ENCODE measurements at regions not wholly inside any gene's neighbourhood (a gene's known extent, or its start where the extent isn't known, plus 50 kb on each side); places are given as distances from the start of the nearest gene placed in this dataset.

DNA sequence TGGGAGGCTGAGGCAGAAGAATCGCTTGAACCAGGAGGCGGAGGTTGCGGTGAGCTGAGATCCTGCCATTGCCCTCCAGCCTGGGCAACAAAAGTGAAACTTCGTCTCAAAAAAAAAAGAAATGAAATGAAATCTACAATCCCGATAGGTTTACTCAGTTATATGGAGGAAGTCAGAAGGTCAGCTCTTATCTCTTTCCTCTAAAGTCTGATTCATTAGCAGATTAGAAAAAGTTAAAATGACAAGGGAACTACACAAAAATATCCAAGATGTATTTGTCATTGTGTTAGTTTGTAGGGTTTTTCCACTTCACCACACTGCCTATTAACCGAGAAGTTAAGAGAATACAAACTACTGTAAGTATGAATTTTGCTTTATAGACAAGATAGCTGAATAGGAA lies 420.6 kb downstream of the SHQ1 start:
- peak; percentile 42 for DNase-seq

DNA sequence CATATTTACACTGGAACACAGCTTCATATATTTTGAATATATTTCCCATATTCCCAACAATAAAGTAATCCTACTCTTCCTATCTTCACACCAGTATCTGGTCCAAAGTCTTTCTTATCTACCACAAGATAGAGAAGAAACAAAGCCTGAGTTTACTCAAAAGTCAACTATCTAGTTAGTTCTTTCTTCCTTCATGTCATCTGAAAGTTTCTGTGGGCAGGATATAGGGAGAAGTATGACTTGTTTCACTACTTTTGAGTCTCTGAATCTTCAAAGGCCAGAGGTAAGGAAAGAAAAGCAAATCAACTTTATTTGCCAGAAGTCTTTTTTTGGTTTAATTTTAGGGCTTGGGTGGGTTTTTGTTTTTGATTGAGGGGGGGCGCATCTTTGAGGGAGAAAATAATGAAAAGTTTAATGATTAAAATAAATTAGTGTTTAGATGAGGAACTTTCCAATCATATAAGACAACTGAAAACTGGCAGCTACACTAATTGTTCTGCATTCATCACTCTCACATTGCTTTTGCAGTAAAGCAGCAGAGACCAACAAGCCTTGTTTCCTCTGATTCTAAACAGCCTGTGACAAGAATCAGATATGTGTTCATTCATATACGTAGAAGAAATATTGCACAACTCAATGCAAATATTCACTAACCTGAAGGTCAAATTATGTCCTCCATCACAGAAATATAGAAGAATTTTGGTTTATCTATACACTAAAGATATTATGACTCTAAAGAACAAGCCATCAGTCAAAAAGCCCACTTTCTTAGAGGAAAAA lies 421.4 kb downstream of the SHQ1 start:
- DNase-seq, result peak; percentile 82

DNA sequence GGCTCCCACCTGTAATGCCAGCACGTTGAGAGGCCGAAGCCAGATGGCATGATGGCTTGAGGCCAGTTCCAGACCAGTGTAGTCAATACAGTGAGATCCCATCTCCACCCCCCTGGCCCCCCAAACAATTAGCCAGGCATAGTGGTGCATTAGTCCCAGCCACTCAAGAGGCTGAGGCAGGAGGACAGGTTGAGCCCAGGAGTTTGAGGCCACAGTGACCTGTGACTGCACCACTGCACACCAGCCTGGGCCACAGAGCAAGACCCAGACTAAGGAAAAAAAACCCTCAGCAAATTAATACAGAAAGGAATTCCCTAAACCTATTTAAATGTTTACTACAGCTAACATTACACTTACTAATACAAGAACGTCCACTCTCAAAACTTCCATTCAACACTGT lies 424.6 kb downstream of the SHQ1 start:
- no peak for DNase-seq

DNA sequence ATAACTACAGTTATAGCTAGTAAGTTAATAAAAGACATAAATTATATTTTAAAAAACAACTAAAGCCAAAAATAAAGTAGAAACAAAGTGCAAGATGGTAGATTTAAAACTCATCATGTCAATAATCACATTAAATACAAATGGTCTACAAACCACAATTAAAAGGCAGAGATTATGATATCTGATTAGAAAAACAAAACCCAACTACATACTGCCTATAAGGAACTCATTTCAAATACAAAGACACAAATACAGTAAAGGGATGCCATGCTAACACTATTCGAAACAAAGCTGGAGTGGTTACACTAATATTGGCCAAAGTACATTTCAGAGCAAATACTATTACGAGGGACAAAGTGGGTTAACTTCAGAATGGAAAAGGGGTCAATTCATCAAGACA lies 426.5 kb downstream of the SHQ1 start:
- no peak for DNase-seq

DNA sequence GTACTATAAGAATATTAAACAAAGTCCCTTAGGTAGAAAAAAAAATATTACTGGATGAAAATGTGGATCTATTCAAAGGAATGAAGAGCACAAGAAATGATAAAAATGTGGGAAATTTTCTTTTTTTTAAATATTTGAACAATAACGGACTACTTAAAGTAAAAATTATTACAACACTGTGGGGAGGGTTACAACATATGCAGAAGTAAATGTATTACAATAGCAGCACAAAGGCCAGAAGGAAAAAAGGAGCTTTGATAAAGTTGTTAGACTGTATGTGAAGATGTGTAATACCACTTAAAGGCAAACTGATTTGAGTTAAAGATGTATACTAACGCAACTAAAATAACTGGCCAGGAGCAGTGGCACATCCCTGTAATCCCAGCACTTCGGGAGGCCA lies 427.1 kb downstream of the SHQ1 start:
- DNase-seq, result no peak

DNA sequence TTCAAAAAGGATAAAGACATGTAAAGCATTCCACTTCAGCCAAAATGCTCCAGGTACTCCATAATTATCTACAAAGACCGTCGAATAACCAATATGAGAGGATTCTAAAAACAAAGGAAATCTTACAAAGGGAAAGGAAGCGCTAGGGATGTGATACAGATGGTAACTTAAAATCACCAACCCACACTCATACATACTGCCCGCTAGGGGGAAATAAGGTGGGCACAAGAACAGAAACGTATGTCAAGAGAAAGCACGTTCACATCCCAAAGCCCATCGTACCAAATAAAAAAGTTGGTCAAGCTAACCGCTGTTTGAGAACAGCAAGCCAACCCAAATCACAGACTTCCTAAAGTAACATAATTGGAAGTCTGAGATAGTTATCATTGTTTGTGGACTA lies 429.4 kb downstream of the SHQ1 start:
- no peak for DNase-seq

DNA sequence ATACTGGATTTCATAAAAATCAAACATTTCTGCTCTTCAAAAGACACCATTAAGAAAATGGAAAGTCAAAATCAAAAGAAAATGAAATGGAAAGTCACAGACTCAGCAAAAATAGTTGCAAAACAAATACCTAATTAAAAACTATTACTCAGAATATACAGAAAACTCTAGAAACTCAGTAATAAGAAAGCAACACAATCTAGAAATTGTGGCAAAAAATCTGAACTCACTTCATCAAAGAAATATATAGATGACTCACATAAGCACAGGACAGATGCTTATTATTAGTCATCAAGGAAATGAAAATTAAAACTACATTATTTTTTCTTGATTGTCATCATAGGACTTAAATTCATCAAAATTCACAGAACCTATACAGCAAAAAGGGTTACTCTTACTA lies 430.0 kb downstream of the SHQ1 start:
- peak; percentile 64 for DNase-seq

DNA sequence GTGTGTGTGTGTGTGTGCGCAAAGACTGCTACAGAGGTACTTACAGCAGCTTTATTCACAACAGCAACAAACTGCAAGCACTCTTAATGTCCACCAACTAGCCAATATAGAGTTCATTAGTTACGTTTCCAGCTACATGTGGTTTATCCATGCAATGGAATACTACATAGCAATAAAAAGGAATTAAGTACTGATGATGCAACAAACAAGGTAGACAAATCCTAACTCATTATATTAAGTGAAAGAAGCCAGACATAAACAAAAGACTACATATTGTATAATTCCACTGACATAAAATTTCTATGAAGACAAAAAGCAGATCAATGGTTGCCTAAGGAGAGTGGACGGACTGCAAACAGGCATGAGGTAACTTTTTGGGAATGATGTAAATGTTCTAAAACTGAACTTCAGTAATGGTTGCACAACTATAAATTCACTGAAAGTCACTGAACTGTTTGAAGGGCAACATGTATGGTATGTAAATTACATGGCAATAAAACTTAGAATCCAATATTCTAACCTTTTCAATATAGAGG lies 433.7 kb downstream of the SHQ1 start:
- DNase-seq, result no peak

DNA sequence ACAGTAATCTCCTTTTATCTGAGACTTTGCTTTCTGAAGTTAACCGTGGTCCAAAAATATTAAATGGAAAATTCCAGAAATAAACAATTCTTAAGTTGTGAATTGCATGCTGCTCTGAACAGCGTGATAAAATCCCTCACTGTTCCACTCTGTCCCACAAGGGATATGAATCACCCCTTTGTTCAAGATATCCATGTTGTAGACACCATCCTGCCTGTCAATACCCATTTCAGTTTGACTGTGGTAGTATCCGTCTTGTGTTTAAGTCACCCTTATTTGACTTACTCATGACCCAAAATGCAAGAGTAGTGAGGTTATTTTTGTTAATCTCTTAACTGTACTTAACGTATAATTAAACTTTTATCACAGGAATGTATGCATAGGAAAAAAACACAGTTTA lies 435.0 kb downstream of the SHQ1 start:
- DNase-seq, result peak; percentile 70

DNA sequence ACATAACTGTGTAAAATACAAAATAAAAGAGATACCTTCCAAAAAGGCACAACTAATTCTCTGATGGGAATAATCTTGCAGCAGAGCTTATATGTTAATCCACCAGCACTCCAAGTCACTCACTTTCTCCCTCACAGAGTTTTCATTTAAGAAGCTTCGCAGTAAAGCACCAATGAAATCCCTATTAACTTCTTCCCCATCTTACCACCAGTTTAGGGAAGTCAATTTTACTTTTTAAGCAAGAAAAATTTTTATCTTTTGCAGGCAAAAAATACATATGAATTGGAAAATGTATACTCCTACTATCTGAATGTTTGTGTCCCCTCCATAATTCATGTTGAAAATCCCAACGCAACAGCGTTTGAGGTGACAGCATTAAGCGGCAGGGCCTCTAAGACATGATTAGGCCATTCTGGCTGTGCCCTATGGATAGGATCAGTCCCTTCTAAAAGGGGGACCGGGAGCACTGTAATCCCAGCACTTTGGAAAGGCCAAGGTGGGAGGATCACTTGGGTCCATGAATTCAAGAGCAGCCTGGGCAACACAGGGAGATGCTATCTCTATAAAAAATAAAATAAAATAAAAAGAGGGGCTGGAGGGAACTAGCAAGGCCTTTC lies 435.8 kb downstream of the SHQ1 start:
- no peak for DNase-seq

DNA sequence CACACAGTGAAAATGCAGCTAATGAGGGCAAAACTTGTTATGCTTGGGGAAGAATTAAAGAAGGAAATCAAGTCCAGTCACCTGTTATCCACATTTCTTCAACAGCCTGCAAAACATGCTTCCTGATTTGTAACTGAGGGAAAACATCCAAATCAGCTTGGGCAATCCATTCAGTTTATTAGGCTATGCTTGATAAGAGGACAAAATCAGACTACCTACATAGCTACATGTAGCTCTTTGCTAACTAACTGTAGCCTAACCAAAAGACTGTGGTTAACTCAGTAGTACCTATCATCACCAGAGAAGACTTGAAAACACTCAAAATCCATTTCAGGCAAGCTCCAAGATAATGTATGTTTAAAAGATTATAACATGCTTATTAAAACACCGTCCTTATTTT lies 436.4 kb downstream of the SHQ1 start:
- no peak for DNase-seq

DNA sequence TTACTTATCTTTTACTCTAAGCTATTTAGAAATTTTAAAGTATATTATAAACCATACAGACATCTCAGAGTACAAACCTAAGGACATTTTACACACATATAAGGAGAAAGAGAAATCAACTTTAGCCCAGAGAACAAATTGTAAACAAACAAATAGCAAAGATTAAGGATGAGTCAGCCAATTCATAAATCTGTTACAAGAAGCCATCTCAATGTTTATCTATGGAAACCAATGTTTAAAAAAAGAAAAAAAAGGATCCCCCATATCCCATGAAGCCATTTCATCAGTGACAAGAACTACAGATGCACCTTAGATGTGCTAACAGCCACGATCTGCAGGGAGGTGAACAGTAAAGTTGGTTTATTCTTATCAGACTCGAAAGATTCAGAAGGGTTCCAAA lies 437.1 kb downstream of the SHQ1 start:
- DNase-seq, result no peak

DNA sequence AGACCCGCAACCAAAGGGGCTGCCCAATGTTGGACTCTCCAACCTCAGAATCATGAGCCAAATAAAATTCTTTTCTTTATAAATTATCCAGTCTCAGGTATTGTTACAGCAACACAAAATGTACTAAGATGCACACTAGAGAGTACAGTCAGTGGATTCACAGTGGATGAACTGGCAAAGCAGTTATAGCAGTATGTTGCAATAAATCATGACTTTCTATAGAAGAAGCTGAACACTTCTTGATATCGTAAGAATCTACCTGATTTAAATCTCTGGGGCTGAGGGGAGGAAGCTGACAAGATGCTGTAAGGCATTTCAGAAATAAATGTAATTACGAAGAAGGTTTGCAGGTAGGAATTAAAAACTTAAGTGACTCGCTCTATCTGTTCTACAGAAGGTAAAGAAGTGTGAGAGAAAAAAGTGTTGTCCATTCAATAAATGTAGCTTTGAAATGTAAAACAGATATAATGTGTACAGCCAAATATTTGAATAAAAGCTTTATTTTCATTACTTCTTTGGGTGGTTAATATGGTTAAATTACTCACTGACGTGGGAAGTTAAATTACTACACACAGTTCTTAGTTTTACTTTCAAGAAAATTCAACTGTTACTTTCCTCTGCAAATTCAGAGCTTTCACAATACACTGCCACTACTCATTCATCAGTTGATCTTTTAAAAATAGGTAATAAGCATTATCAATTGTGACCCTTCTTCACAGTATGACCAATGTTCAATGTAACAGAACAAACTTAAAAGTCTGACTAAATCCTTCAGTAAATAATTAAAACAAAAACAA lies 439.1 kb downstream of the SHQ1 start:
- peak; percentile 23 for DNase-seq

DNA sequence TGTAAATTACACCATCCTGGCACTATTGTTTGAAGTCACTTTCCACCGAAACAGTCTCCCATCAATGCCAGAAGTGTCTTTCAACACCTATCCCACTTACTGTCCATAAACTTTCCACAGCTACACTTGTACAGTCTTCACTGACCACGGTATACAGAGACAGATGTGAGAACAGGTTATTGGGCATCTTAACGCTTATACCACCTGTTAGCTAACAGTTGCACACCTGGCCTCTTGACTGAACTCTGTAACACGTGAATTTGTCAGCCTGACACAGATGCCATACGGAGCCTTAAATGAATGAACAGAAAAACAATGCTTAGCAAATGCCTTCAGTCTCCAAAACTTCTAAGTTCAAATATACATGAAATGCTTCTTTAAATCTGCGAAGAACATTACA lies 440.5 kb downstream of the SHQ1 start:
- no peak for DNase-seq

DNA sequence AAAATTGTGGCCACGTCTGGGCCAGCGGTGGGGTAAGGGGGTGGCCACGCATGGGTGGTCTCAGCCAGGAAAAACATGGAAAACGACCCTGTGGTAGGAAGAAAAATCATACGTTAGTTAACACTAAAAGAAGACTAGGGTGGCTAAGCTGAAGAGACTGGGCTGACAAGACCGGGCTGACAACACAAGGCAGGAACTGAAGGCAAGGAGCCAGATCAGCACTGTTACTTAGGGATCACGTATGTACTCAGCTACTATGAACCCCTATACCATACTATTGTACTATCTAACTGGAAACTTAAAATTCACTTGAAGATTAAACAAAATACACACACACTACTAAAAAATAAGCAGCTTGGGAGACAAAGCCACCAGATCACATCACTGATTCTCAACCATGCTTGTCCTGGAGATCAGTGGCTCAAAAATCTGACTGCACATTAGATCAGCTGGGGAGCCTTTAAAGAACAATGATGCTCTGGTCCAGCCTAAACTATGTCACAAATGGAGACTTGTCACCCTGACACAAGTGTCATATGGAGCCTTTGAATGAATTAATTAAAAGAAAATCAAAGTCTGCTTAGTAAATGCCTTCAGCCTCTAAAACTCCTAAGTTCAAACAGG lies 442.2 kb downstream of the SHQ1 start:
- no peak for DNase-seq

DNA sequence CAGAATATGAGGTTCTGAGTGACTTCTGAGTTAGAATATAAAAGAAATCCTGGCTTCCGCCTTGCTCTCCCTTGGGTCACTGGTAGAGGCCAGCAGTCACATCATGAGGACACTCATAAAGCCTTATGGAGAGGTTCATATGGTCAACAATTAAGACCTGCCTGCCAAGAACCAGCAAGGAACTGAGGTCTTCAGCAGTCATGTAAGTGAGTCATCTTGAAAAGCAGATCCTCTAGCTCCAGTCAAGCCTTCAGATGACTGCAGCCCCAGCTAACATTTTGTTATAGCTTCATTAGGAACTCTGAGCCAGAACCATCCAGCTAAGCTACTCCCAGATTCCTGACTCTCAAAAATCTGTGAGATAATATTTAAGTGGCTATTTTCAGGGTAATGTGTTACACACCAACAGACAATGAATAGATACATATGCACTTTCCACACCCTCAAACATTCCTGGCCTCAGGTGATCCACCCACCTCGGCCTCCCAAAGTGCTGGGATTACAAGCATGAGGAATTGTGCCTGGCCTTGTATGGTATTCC lies 447.2 kb downstream of the SHQ1 start:
- DNase-seq, result peak; percentile 15

DNA sequence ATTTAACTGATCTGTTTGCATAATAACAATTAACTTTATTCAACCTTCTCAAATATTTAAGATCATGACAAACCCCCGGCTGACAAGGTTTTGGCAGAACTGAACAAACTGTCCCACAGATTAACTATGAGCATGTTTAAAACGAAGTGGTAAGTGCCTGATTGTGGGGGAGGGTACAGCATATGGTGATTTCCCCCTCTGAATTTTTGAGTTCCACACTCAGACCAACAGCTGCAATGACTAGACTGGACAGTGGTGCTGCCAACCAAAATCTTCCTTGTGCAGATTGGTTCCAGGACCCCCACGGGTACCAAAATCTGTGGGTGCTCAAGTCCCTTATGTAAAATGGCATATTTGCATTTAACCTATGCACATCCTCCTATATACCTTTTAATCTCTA lies 449.5 kb downstream of the SHQ1 start:
- DNase-seq, result no peak

DNA sequence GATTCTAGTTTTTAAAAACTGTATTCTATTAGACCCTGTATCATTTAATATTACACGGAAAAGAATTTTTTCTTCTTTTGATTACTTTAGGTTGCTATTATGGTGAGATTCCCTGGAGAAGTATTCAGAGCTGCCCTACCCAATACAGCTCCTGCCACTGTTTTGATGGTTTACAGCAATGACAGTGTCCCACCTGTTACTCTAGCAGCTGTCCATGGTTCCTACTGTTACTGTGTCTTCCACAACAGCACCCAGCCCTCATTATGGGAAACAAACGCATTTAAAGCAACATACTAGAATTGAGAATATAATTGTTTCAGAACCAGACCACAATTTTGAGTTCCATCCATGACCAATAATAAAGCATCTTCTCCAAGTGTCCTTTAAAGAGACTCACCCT lies 450.7 kb downstream of the SHQ1 start:
- no peak for DNase-seq

DNA sequence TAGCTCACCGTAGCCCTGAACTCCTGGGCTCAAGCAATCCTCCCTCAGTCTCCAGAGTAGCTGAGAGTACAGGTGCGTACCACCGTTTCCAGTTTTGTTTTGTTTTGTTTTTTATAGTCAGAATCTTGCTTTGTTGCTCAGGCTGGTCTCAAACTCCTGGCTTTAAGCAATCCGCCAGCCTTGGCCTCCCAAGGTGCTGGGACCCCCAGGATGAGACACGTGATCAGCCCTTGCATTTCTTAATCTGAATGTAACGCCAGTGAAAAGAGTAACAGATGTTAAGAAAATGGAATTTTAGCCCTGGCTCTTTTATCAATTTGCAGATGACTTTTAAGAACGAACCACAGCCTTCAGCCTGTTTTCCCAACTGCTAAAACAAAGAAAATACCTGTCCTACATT lies 451.3 kb downstream of the SHQ1 start:
- no peak for DNase-seq

DNA sequence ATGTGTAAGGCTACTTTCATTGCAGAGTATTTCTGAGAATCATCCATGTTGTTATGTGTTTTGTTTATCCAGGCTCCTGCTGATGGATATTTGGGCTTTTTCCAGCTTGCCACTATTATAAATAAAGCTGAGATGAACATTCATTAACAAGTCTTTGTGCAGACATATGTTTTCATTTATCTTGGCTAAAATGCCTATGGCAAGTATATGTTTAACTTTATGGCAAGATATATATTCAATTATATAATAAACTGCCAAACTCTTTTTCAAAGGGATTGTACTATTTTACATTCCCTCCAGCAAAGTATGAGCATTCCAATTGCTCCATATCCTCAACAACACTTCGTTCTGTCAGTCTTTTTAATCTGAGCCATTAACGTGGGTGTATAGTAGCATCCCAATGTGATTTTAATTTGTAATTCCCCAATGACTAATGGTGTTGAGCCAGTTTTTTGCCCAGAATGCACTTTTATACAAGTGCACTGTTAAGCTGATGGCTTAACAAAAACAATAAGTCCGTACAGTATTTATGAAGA lies 452.4 kb downstream of the SHQ1 start:
- no peak for DNase-seq

DNA sequence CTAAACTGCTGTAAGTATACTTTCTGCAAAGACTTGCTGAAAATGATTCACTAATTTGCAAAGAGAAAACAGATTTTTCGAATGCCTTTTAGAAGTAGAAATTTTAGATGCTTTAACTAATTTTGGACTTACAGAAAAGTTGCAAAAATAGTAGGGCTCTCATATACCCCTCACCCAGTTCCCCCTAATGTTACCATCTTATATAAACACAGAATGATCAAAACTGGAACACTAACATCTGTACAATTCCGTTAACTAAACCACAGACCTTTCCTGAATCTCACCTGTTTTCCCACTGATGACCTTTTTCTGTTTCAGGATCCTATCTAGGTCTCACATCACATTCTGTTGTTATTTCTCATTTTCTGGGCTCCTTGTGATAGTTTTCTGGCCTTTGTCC lies 454.8 kb downstream of the SHQ1 start:
- no peak for DNase-seq

DNA sequence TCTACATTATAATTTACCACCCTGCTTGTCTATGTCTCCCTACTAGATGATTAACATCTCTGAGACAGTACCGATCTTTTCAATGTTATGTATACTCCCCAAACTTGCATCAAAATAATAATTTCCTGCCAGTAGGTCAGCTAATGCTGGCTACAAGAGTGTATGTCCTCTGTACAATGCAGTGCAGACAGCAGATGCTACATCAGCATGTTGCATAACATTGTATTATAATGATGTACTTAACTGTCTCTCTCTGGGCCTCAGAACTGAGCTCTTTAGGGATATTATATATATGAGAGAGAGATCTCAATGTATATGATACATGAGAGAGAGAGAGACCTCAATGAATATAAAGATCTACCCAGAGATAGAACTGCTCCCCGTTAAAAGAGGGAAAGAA lies 456.6 kb downstream of the SHQ1 start:
- no peak for DNase-seq

DNA sequence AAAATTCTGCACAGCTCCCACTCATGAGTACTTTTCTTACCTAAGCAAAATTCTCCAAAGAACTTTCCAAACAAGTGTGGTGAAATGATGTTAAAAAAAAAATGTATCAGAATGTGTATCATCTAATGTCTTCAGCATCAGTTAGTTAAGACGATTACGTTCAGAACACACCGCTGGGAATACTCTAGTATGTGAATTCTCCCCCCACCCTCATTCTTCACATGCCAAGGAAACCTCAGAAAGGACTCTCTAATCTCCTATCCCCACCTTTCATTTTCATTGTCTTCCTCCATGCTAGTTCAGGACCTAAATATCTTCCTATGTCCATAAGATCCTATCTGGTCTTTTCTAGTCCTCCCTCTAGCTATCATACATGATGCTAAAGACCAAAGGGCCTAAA lies 457.4 kb downstream of the SHQ1 start:
- DNase-seq, result no peak
